HepG2 (cell line): ENCODE measurements at regions not wholly inside any gene's neighbourhood (a gene's known extent, or its start where the extent isn't known, plus 50 kb on each side); places are given as distances from the start of the nearest gene placed in this dataset.
"Not testable (repeated sequence)": the region's sequence is repeated elsewhere in the genome, so short reads cannot be mapped to it uniquely, and the experiment has no call there.

Source experiments
- EED ChIP-seq: sonication (generic); formaldehyde crosslinking; IDR thresholded peaks from 2 replicates; pipeline ENCODE4 v1.5.0; 2020; ENCODE audit warnings: mild to moderate bottlenecking, missing genetic modification reagents
- HNRNPLL ChIP-seq: fragments of 200-400 bp; formaldehyde crosslinking; IDR thresholded peaks from 2 replicates; pipeline ENCODE4 v1.6.1; 2017; ENCODE audit warnings: mild to moderate bottlenecking, low read depth, low read length; ENCODE audit not compliant: poor library complexity, severe bottlenecking
- TARDBP ChIP-seq: sonication (generic); formaldehyde crosslinking; IDR thresholded peaks from 2 replicates; pipeline ENCODE4 v1.8.0; 2022; ENCODE audit warnings: mild to moderate bottlenecking, missing genetic modification reagents
- TP53 ChIP-seq: sonication (generic); formaldehyde crosslinking; conservative IDR thresholded peaks from 2 replicates; pipeline ENCODE4 v1.4.0; 2020; ENCODE audit warnings: missing genetic modification reagents
- ZNF564 ChIP-seq: sonication (generic); formaldehyde crosslinking; IDR thresholded peaks from 2 replicates; pipeline ENCODE4 v1.8.1; 2023; ENCODE audit warnings: mild to moderate bottlenecking, missing genetic modification reagents
- ZNF775 ChIP-seq: sonication (generic); formaldehyde crosslinking; IDR thresholded peaks from 2 replicates; pipeline ENCODE4 v1.4.0; 2020; ENCODE audit warnings: missing genetic modification reagents, mild to moderate bottlenecking, moderate library complexity, borderline replicate concordance
- TF ChIP-seq, protein P1 (sequence below): sonication (generic); formaldehyde crosslinking; IDR thresholded peaks from 2 replicates; pipeline ENCODE4 v1.8.1; 2022; ENCODE audit warnings: mild to moderate bottlenecking, missing genetic modification reagents
- TF ChIP-seq, protein P2 (sequence below), 2 experiments: sonication (generic) in 1 of 2; formaldehyde crosslinking in 1 of 2; IDR thresholded peaks; 2 replicates each; pipeline versions ENCODE4 v1.4.0 to v1.6.1; 2016 to 2020; ENCODE audit warnings: borderline replicate concordance in 1 of 2, low read depth in 1 of 2, mild to moderate bottlenecking in 1 of 2, missing genetic modification reagents in 1 of 2
- TF ChIP-seq, protein P3 (sequence below): sonication (generic); formaldehyde crosslinking; conservative IDR thresholded peaks from 2 replicates; pipeline ENCODE4 v1.4.0; 2020; ENCODE audit warnings: missing genetic modification reagents

DNA sequence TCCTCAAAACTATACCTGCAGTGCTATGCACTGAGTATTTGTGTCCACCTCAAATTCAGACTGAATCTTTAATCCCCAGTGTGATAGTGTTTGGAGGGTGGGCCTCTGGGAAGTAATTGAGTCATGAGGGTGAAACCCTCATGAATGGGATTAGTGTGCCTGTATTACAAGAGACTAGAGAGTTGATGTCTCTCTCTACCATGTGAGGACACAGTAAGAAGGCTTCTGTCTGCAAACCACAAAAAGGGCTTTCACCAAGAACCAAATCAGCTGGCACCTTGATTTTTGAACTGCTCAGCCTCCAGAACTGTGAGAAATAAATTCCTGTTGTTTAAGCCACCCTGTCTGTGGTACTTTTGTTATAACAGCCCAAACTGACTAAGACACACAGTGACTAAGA is 95.7 kb upstream of the DPY19L1 start:
- not testable (repeated sequence) for TF ChIP-seq TP53 (CRISPR knock-in tag); EED (CRISPR knock-in tag); TARDBP (CRISPR knock-in tag); ZNF775 (CRISPR knock-in tag); ZNF564 (CRISPR knock-in tag); HNRNPLL
- TF ChIP-seq, protein P1, sequence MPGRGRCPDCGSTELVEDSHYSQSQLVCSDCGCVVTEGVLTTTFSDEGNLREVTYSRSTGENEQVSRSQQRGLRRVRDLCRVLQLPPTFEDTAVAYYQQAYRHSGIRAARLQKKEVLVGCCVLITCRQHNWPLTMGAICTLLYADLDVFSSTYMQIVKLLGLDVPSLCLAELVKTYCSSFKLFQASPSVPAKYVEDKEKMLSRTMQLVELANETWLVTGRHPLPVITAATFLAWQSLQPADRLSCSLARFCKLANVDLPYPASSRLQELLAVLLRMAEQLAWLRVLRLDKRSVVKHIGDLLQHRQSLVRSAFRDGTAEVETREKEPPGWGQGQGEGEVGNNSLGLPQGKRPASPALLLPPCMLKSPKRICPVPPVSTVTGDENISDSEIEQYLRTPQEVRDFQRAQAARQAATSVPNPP (CRISPR knock-in tag) = not testable (repeated sequence)
- TF ChIP-seq, protein P2, sequence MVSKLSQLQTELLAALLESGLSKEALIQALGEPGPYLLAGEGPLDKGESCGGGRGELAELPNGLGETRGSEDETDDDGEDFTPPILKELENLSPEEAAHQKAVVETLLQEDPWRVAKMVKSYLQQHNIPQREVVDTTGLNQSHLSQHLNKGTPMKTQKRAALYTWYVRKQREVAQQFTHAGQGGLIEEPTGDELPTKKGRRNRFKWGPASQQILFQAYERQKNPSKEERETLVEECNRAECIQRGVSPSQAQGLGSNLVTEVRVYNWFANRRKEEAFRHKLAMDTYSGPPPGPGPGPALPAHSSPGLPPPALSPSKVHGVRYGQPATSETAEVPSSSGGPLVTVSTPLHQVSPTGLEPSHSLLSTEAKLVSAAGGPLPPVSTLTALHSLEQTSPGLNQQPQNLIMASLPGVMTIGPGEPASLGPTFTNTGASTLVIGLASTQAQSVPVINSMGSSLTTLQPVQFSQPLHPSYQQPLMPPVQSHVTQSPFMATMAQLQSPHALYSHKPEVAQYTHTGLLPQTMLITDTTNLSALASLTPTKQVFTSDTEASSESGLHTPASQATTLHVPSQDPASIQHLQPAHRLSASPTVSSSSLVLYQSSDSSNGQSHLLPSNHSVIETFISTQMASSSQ (IDR thresholded peaks at IDR 0.05; ENCODE audit: low read depth) = not testable (repeated sequence)
- TF ChIP-seq, protein P2 (CRISPR knock-in tag; IDR thresholded peaks at IDR 0.05; ENCODE audit: borderline replicate concordance) = not testable (repeated sequence)
- TF ChIP-seq, protein P3, sequence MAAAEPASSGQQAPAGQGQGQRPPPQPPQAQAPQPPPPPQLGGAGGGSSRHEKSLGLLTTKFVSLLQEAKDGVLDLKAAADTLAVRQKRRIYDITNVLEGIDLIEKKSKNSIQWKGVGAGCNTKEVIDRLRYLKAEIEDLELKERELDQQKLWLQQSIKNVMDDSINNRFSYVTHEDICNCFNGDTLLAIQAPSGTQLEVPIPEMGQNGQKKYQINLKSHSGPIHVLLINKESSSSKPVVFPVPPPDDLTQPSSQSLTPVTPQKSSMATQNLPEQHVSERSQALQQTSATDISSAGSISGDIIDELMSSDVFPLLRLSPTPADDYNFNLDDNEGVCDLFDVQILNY (CRISPR knock-in tag) = not testable (repeated sequence)
